ENCODE measurements at regions not wholly inside any gene's neighbourhood (a gene's known extent, or its start where the extent isn't known, plus 50 kb on each side); places are given as distances from the start of the nearest gene placed in this dataset.

- DNase-seq (ENCODE audit: low read depth, low spot score) = no peak
- H3K9me3 Mint-ChIP-seq = no peaks in the 10 kb centered on the region
- no peaks in the 10 kb centered on the region for H3K27me3 Mint-ChIP-seq (ENCODE audit: low read depth)
- H3K27ac Mint-ChIP-seq (ENCODE audit: unreplicated experiment) = no peak overlapping the region
- H3K4me3 Mint-ChIP-seq = no peak overlapping the region
- H3K4me1 Mint-ChIP-seq = no peaks in the 10 kb centered on the region
- H3K36me3 Mint-ChIP-seq (ENCODE audit: low read depth) = no peaks in the 10 kb centered on the region
- TF ChIP-seq CTCF (conservative IDR thresholded peaks at IDR 0.05) = no peak
Measured at GRCh38 chrX:5194806-5195205, 1033.9 kb downstream of the NLGN4X start.

GRCh38 chrX:5180135-5180741, 1048.4 kb downstream of the NLGN4X start:
- no peaks in the 10 kb centered on the region for H3K9me3 Mint-ChIP-seq
- no peak for TF ChIP-seq CTCF (conservative IDR thresholded peaks at IDR 0.05)
- no peaks in the 10 kb centered on the region for H3K27me3 Mint-ChIP-seq (ENCODE audit: low read depth)
- H3K4me3 Mint-ChIP-seq = peak overlapping the region; percentile 51
- DNase-seq (ENCODE audit: low read depth, low spot score) = no peak
- no peaks in the 10 kb centered on the region for H3K36me3 Mint-ChIP-seq (ENCODE audit: low read depth)
- peaks cover 11% of the 10 kb centered on the region for H3K4me1 Mint-ChIP-seq
- peak overlapping the region; percentile 89 for H3K27ac Mint-ChIP-seq (ENCODE audit: unreplicated experiment)

GRCh38 chrX:5176766-5177165, 1051.9 kb downstream of the NLGN4X start:
- no peaks in the 10 kb centered on the region for H3K36me3 Mint-ChIP-seq (ENCODE audit: low read depth)
- H3K9me3 Mint-ChIP-seq = no peaks in the 10 kb centered on the region
- no peak for TF ChIP-seq CTCF (conservative IDR thresholded peaks at IDR 0.05)
- no peak for DNase-seq (ENCODE audit: low read depth, low spot score)
- no peak overlapping the region for H3K4me3 Mint-ChIP-seq
- H3K27me3 Mint-ChIP-seq (ENCODE audit: low read depth) = no peaks in the 10 kb centered on the region
- peaks cover 11% of the 10 kb centered on the region for H3K4me1 Mint-ChIP-seq
- no peak overlapping the region for H3K27ac Mint-ChIP-seq (ENCODE audit: unreplicated experiment)

- peak overlapping the region; percentile 7 for H3K27ac Mint-ChIP-seq (ENCODE audit: unreplicated experiment)
- H3K27me3 Mint-ChIP-seq (ENCODE audit: low read depth) = no peaks in the 10 kb centered on the region
- H3K4me3 Mint-ChIP-seq = peak overlapping the region; percentile 16
- H3K9me3 Mint-ChIP-seq = no peaks in the 10 kb centered on the region
- TF ChIP-seq CTCF (conservative IDR thresholded peaks at IDR 0.05) = no peak
- no peak for DNase-seq (ENCODE audit: low read depth, low spot score)
- peaks cover 23% of the 10 kb centered on the region for H3K4me1 Mint-ChIP-seq
- no peaks in the 10 kb centered on the region for H3K36me3 Mint-ChIP-seq (ENCODE audit: low read depth)
Measured at GRCh38 chrX:5163663-5164062, 1065.0 kb downstream of the NLGN4X start.

- Mint-ChIP-seq H3K36me3 (ENCODE audit: low read depth) (no peaks in the 10 kb centered on the region), H3K27ac (ENCODE audit: unreplicated experiment) (no peak overlapping the region), H3K27me3 (ENCODE audit: low read depth) (no peaks in the 10 kb centered on the region), H3K4me3 (no peak overlapping the region), H3K9me3 (peaks cover 5% of the 10 kb centered on the region), H3K4me1 (peaks cover 21% of the 10 kb centered on the region)
- TF ChIP-seq CTCF (conservative IDR thresholded peaks at IDR 0.05) = no peak
- no peak for DNase-seq (ENCODE audit: low read depth, low spot score)
Measured at GRCh38 chrX:5155301-5155700, 1073.4 kb downstream of the NLGN4X start.

Data from neural crest cell (in vitro differentiated cells).